ENCODE measurements at regions not wholly inside any gene's neighbourhood (a gene's known extent, or its start where the extent isn't known, plus 50 kb on each side); places are given as distances from the start of the nearest gene placed in this dataset.

DNA sequence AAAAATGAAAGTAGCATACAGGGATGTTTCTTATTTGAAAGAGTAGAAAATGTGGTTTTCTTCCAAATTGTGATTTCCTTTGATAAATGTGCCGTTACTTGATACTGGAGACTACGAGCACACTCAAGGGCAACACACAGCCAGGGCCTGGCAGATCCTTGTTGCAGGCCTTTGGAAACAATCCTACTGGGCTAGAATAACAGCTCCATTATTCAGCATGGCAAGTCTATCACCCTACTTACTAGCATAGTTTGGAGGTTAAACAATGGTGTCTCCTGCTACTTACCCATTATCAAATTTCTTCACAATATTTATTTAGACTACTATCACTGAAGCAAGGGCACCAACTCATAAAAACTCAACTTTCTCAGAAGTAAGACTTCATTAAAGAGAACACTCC lies 140.8 kb upstream of the ZNF608 start (continued):
- TF ChIP-seq ATAD3A (CRISPR knock-in tag; IDR thresholded peaks at IDR 0.05) (no peak), ZNF839 (CRISPR knock-in tag; IDR thresholded peaks at IDR 0.05; ENCODE audit: borderline replicate concordance) (no peak), ZNF10 (CRISPR knock-in tag; IDR thresholded peaks at IDR 0.05; ENCODE audit: borderline replicate concordance, low read depth) (no peak), ZNF768 (CRISPR knock-in tag; IDR thresholded peaks at IDR 0.05) (no peak), NR2F6 (IDR thresholded peaks at IDR 0.05) (no peak), NR2F6 (CRISPR knock-in tag; IDR thresholded peaks at IDR 0.05) (no peak), ZNF441 (CRISPR knock-in tag; IDR thresholded peaks at IDR 0.05; ENCODE audit: borderline replicate concordance) (no peak)

DNA sequence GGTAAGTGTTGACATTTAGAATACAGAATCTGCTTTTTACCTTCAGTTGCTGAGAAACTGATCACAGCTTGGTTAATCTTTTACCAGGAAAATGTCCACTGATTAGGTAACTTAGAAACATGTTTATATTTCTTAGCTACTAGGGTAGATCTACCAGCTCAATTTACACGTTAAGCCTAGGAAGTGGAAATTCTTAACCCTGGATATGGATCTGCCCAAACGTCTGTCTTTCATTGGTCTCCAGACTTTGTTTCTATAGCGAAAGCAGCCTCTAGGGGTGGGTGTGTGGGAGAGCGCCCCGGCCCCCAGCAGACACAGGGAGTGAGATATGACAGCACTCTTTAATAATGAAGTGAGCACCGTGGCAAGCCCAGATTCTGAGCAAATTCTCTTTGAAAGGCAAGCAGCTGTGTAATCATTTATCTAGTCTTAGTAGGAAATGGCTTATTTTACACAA lies 141.6 kb upstream of the ZNF608 start:
- no peaks in the 10 kb centered on the region for H3K9me3 ChIP-seq (ENCODE audit: low read length)
- peak overlapping the region; percentile 37; the same call in 1 of the 2 replicates for H3K9ac ChIP-seq (ENCODE audit: insufficient read depth, low read depth, low read length)
- no peaks in the 10 kb centered on the region for H3K36me3 ChIP-seq (replicated peaks in 1 of 2; ENCODE audit: control insufficient read depth in 1 of 2, insufficient read depth in 2 of 2, low read length in 2 of 2)
- no peaks in the 10 kb centered on the region for H3K27me3 ChIP-seq (ENCODE audit: control insufficient read depth in 1 of 2, insufficient read depth in 2 of 2, low read length in 2 of 2)
- 0% methylated on average over 5 of the region's 6 CpGs for WGBS (ENCODE audit: low lambda C conversion rate)
- in situ Hi-C loops (cut with HindIII; ENCODE audit: extremely low pct_ligation_motif_present, low pct_unique_long_range_greater_than_20kb) = no loop called here
- peak overlapping the region; percentile 17 for H2AFZ ChIP-seq (ENCODE audit: low read length)
- H3K4me2 ChIP-seq (ENCODE audit: low read depth, low read length) = peak overlapping the region; percentile 78
- no peaks in the 10 kb centered on the region for H3K79me2 ChIP-seq (ENCODE audit: insufficient read depth, low read length)
- POLR2A ChIA-PET = no interaction called here
- peak; percentile 53 for DNase-seq (ENCODE audit: low spot score)
- H3K27ac ChIP-seq (ENCODE audit: extremely low read length, insufficient read depth, low read length) = no peak overlapping the region
- no peaks in the 10 kb centered on the region for H4K20me1 ChIP-seq (ENCODE audit: insufficient read depth, low read length)
- no TSS peak for BruUV-seq (replicated peaks)
- CTCF ChIA-PET (ENCODE audit: low intra/inter-chr PET ratio, low total read pairs) = no interaction called here
- peak; percentile 15 for FAIRE-seq
- ATAC-seq = peak; percentile 100
- peaks cover 26% of the 10 kb centered on the region for H3K4me1 ChIP-seq (ENCODE audit: insufficient read depth, low read length)
- intact Hi-C loops (cut with micrococcal nuclease; ENCODE audit: unreplicated experiment) = loop anchor here (2.0 kb wide), 1 partner anchor 63 kb away; no protein-coding TSS in a partner anchor
- H3K4me3 ChIP-seq (replicated peaks in 1 of 3; ENCODE audit: insufficient read depth in 1 of 3, low read depth in 2 of 3, low read length in 3 of 3) = peak overlapping the region; percentile 4 to 66 (median 52); a peak in 4 of 6 replicates
- TF ChIP-seq PAX8 (CRISPR knock-in tag; IDR thresholded peaks at IDR 0.05; ENCODE audit: borderline replicate concordance) (no peak), ZNF552 (CRISPR knock-in tag; IDR thresholded peaks at IDR 0.05; ENCODE audit: borderline replicate concordance) (no peak), SRSF9 (IDR thresholded peaks at IDR 0.05; ENCODE audit: borderline replicate concordance, insufficient read depth, low read depth, low read length, poor library complexity, severe bottlenecking) (no peak), KDM4B (CRISPR knock-in tag; IDR thresholded peaks at IDR 0.05) (no peak), ZMYM4 (CRISPR knock-in tag; IDR thresholded peaks at IDR 0.05) (peak; percentile 10; the same call in 1 of the 2 replicates), NFE2L2 (IDR thresholded peaks at IDR 0.05; ENCODE audit: low read length) (no peak), ZZZ3 (CRISPR knock-in tag; IDR thresholded peaks at IDR 0.05; ENCODE audit: borderline replicate concordance) (no peak), RFXAP (CRISPR knock-in tag; IDR thresholded peaks at IDR 0.05; ENCODE audit: borderline replicate concordance) (no peak), ZBTB8A (CRISPR knock-in tag; IDR thresholded peaks at IDR 0.05; ENCODE audit: borderline replicate concordance, low read depth) (no peak), BHLHE40 (IDR thresholded peaks at IDR 0.05; ENCODE audit: low read length) (no peak), CBFB (CRISPR knock-in tag; IDR thresholded peaks at IDR 0.05) (no peak), NR3C1 (CRISPR knock-in tag; IDR thresholded peaks at IDR 0.05) (no peak), GABPB1 (CRISPR knock-in tag; IDR thresholded peaks at IDR 0.05) (no peak), ZNF598 (CRISPR knock-in tag; IDR thresholded peaks at IDR 0.05; ENCODE audit: borderline replicate concordance) (no peak)
- TF ChIP-seq, protein P1, sequence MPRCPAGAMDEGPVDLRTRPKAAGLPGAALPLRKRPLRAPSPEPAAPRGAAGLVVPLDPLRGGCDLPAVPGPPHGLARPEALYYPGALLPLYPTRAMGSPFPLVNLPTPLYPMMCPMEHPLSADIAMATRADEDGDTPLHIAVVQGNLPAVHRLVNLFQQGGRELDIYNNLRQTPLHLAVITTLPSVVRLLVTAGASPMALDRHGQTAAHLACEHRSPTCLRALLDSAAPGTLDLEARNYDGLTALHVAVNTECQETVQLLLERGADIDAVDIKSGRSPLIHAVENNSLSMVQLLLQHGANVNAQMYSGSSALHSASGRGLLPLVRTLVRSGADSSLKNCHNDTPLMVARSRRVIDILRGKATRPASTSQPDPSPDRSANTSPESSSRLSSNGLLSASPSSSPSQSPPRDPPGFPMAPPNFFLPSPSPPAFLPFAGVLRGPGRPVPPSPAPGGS (CRISPR knock-in tag; IDR thresholded peaks at IDR 0.05) = no peak
- TF ChIP-seq, protein P2, sequence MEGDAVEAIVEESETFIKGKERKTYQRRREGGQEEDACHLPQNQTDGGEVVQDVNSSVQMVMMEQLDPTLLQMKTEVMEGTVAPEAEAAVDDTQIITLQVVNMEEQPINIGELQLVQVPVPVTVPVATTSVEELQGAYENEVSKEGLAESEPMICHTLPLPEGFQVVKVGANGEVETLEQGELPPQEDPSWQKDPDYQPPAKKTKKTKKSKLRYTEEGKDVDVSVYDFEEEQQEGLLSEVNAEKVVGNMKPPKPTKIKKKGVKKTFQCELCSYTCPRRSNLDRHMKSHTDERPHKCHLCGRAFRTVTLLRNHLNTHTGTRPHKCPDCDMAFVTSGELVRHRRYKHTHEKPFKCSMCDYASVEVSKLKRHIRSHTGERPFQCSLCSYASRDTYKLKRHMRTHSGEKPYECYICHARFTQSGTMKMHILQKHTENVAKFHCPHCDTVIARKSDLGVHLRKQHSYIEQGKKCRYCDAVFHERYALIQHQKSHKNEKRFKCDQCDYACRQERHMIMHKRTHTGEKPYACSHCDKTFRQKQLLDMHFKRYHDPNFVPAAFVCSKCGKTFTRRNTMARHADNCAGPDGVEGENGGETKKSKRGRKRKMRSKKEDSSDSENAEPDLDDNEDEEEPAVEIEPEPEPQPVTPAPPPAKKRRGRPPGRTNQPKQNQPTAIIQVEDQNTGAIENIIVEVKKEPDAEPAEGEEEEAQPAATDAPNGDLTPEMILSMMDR (CRISPR knock-in tag; IDR thresholded peaks at IDR 0.05) = peak; percentile 45
- TF ChIP-seq, protein P3, sequence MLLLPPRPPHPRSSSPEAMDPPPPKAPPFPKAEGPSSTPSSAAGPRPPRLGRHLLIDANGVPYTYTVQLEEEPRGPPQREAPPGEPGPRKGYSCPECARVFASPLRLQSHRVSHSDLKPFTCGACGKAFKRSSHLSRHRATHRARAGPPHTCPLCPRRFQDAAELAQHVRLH (CRISPR knock-in tag; IDR thresholded peaks at IDR 0.05; ENCODE audit: borderline replicate concordance, low read depth) = no peak

Measured in HepG2 (cell line).